Right lung (tissue), 2 donors: ENCODE measurements at regions not wholly inside any gene's neighbourhood (a gene's known extent, or its start where the extent isn't known, plus 50 kb on each side); places are given as distances from the start of the nearest gene placed in this dataset.
"Not testable (repeated sequence)": the region's sequence is repeated elsewhere in the genome, so short reads cannot be mapped to it uniquely, and the experiment has no call there.

ENCODE experiments used
- DNase-seq, 2 donors: peaks; one replicate each; pipeline ENCODE4 v3.0.0-alpha.2; 2013

DNA sequence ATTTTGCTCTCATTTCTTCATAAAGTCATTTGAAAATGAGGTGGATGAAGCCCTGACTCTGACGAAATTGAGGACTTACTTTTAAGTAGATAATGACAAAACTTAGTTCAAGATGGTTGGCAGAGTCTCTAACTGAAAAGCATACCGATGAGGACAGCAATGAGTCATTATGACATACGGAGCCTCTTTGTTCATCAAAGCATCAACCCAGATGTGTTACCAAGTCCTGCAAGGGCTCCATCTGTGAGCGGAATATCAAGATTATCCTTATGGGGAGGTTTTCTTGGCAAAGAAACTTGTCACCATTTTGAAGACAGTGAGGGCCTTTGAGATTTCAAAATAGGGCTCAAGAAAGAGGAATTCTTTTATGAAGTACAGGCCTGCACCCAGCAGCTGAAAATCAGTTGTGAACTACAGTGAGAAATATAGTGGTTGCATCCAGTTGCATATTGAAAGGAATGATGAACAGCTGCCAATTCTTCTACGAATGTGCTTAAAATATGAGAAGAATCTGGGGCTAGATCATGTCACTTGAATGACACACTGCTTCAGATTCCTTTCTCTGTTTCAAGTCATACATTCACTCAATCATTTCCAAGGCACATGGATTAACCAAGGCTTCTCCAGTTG is 86.6 kb upstream of the SLC24A2 start:
- DNase-seq = no peak

- not testable (repeated sequence) for DNase-seq
These were observed 84.4 kb upstream of the SLC24A2 start for GRCh38 chr9:19873188-19873587.

DNA sequence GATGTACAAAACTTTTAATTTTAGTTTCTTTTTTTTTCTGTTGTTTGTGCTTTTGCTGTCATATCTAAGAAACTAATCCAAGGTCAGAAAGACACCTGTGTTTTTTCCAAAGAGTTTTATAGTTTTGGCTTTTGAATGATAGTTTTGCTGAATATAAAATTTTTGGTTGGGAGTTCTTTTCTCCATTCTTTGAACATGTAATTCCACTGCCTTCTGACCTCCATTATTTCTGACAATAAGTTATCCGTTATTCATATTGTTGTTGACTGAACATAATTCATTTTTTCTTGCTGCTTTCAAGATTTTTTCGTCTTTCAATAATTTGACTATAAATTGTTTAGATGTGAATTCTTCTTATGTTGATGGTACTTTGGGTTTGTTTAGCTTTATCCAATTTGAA is 82.2 kb upstream of the SLC24A2 start:
- no peak for DNase-seq

GRCh38 chr9:19840953-19841352 is 52.1 kb upstream of the SLC24A2 start:
- no peak for DNase-seq
